WTC11 (cell line): ENCODE measurements at regions not wholly inside any gene's neighbourhood (a gene's known extent, or its start where the extent isn't known, plus 50 kb on each side); places are given as distances from the start of the nearest gene placed in this dataset.

Source experiments
- CTCF ChIP-seq: fragments of 200-600 bp; IDR thresholded peaks from 2 replicates; pipeline ENCODE4 v1.8.0; 2022; ENCODE audit warnings: antibody characterized with exemption
- MAX ChIP-seq: sonication (generic); formaldehyde crosslinking; IDR thresholded peaks from 2 replicates; pipeline ENCODE4 v1.8.0; 2022; ENCODE audit warnings: mild to moderate bottlenecking, missing genetic modification reagents
- ZNF263 ChIP-seq: sonication (generic); formaldehyde crosslinking; IDR thresholded peaks from 2 replicates; pipeline ENCODE4 v1.8.1; 2022; ENCODE audit warnings: low read depth, mild to moderate bottlenecking, moderate library complexity, missing genetic modification reagents

DNA sequence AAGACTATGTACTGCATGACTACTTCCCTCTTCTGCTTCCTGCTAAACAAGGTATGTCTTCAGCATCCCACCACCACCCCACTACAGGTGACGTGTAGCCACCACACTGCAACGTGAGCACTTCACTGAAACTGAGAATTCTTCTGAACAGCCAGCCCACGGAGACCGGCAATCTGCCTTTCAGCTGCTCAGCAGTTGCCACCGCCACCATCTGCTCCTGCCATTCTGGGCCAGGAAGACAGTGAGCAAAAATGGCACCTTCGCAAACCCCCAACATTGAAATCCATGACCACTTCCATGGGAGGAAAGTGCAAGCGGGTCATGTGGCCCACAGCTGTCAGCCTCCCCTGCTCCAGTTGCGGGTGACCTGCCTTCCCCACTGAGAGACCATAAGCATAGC lies 443.4 kb upstream of the ST8SIA4 start:
- TF ChIP-seq MAX (CRISPR knock-in tag) (no peak), CTCF (no peak), ZNF263 (no peak)
